GM12878 (cell line): ENCODE measurements at regions not wholly inside any gene's neighbourhood (a gene's known extent, or its start where the extent isn't known, plus 50 kb on each side); places are given as distances from the start of the nearest gene placed in this dataset.

ENCODE experiments used
- ATF7 ChIP-seq: fragments of 450-650 bp; IDR thresholded peaks from 2 replicates; pipeline ENCODE4 v1.6.1; 2016; ENCODE audit warnings: low read depth, mild to moderate bottlenecking
- BACH1 ChIP-seq: fragments of 450-650 bp; IDR thresholded peaks from 2 replicates; pipeline ENCODE4 v1.6.1; 2017; ENCODE audit warnings: mild to moderate bottlenecking, borderline replicate concordance
- CREM ChIP-seq: IDR thresholded peaks from 2 replicates; pipeline ENCODE4 v1.6.1; 2014; ENCODE audit warnings: antibody characterized with exemption, low read depth
- CUX1 ChIP-seq: IDR thresholded peaks from 2 replicates; pipeline ENCODE4 v1.6.1; 2012; ENCODE audit warnings: improper control_type of control experiment, low read depth, low read length; ENCODE audit not compliant: insufficient replicate concordance
- EGR1 ChIP-seq, 2 experiments: IDR thresholded peaks; 1 replicate in 1 of 2; 2 replicates in 1 of 2; pipeline ENCODE4 v1.6.1; 2011 to 2012; ENCODE audit warnings: low read depth in 2 of 2, low read length in 2 of 2, borderline replicate concordance in 1 of 2, mild to moderate bottlenecking in 1 of 2, moderate library complexity in 1 of 2
- EZH2 ChIP-seq: IDR thresholded peaks from 2 replicates; pipeline ENCODE4 v1.6.1; 2012; ENCODE audit warnings: low read depth, mild to moderate bottlenecking, control low read depth, inconsistent platforms, low read length, borderline replicate concordance; ENCODE audit not compliant: control insufficient read depth
- FOXM1 ChIP-seq: IDR thresholded peaks from 2 replicates; pipeline ENCODE4 v1.6.1; 2012; ENCODE audit warnings: low read depth, mild to moderate bottlenecking, inconsistent platforms, low read length, moderate library complexity
- MEF2B ChIP-seq: fragments of 450-650 bp; IDR thresholded peaks from 2 replicates; pipeline ENCODE4 v1.6.1; 2018; ENCODE audit warnings: mild to moderate bottlenecking, moderate library complexity; ENCODE audit not compliant: partially characterized antibody, poor library complexity, severe bottlenecking
- NFYA ChIP-seq: IDR thresholded peaks from 2 replicates; pipeline ENCODE4 v1.6.1; 2011; ENCODE audit warnings: low read depth, mild to moderate bottlenecking, low read length, improper control_type of control experiment, borderline replicate concordance
- NR2F1 ChIP-seq: fragments of 450-650 bp; conservative IDR thresholded peaks from 2 replicates; pipeline ENCODE4 v1.6.1; 2017; ENCODE audit warnings: mild to moderate bottlenecking
- PML ChIP-seq: IDR thresholded peaks from 2 replicates; pipeline ENCODE4 v1.6.1; 2012; ENCODE audit warnings: low read length, inconsistent platforms
- RELA ChIP-seq: fragments of 450-650 bp; IDR thresholded peaks from 2 replicates; pipeline ENCODE4 v1.8.0; 2014; ENCODE audit warnings: borderline replicate concordance; ENCODE audit not compliant: partially characterized antibody
- RFX5 ChIP-seq: IDR thresholded peaks from 2 replicates; pipeline ENCODE4 v1.6.1; 2011; ENCODE audit warnings: low read depth, low read length, improper control_type of control experiment
- SIN3A ChIP-seq: IDR thresholded peaks from 2 replicates; pipeline ENCODE4 v1.6.1; 2012; ENCODE audit warnings: low read depth, low read length, improper control_type of control experiment
- SIX5 ChIP-seq: IDR thresholded peaks from 2 replicates; pipeline ENCODE4 v1.6.1; 2011; ENCODE audit warnings: mild to moderate bottlenecking, low read depth, low read length, moderate library complexity; ENCODE audit not compliant: severe bottlenecking
- SMAD1 ChIP-seq: fragments of 450-650 bp; IDR thresholded peaks from 2 replicates; pipeline ENCODE4 v1.6.1; 2018; ENCODE audit warnings: mild to moderate bottlenecking, low read depth; ENCODE audit not compliant: partially characterized antibody
- SPI1 ChIP-seq: IDR thresholded peaks from 2 replicates; pipeline ENCODE4 v1.6.1; 2011; ENCODE audit warnings: low read depth, mild to moderate bottlenecking, low read length, moderate library complexity, borderline replicate concordance; ENCODE audit not compliant: insufficient read depth
- STAT1 ChIP-seq: fragments of 450-650 bp; conservative IDR thresholded peaks from 2 replicates; pipeline ENCODE4 v1.6.1; 2014; ENCODE audit warnings: antibody characterized with exemption, mild to moderate bottlenecking
- SUPT20H ChIP-seq: IDR thresholded peaks from 2 replicates; pipeline ENCODE4 v1.6.1; 2011; ENCODE audit warnings: low read depth, mild to moderate bottlenecking, low read length, moderate library complexity, borderline replicate concordance; ENCODE audit not compliant: control insufficient read depth
- ZBED1 ChIP-seq: IDR thresholded peaks from 2 replicates; pipeline ENCODE4 v1.6.1; 2016; ENCODE audit warnings: borderline replicate concordance
- TF ChIP-seq, protein P1 (sequence below): fragments of 450-650 bp; IDR thresholded peaks from 2 replicates; pipeline ENCODE4 v1.6.1; 2018; ENCODE audit warnings: mild to moderate bottlenecking, low read depth, moderate library complexity; ENCODE audit not compliant: partially characterized antibody
- TF ChIP-seq, protein P2 (sequence below): fragments of 150-350 bp; IDR thresholded peaks from 2 replicates; pipeline ENCODE4 v1.6.1; 2014; ENCODE audit warnings: mild to moderate bottlenecking, low read depth, low read length

DNA sequence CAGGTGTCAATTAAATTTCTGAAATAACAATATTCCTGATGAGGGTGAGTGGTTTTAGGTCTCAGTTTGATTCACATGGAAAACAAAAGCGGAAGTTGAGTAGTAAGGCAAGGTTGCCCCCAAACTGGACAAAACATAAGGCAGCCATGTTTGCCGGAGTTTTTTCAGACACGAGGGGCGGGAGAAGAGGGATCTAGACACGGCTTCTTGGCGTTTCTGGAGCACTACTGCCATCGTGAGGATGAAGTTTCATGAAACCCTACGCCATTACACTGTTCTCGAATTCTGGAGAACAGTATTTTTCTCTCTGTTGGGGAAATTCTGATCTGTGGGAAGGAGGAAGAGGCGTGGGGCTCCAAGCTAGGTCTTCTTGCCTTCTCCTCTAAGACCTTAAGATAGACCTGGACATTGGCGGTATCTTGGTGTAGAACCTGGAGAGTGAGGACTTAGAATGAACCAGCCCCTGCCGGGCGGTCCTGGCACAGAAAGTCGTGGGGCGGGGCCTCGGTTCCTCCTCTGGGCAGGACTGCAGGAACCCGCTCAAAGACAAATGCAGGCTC, 160.3 kb downstream of the OR13H1 start (continued):
- TF ChIP-seq, protein P1, sequence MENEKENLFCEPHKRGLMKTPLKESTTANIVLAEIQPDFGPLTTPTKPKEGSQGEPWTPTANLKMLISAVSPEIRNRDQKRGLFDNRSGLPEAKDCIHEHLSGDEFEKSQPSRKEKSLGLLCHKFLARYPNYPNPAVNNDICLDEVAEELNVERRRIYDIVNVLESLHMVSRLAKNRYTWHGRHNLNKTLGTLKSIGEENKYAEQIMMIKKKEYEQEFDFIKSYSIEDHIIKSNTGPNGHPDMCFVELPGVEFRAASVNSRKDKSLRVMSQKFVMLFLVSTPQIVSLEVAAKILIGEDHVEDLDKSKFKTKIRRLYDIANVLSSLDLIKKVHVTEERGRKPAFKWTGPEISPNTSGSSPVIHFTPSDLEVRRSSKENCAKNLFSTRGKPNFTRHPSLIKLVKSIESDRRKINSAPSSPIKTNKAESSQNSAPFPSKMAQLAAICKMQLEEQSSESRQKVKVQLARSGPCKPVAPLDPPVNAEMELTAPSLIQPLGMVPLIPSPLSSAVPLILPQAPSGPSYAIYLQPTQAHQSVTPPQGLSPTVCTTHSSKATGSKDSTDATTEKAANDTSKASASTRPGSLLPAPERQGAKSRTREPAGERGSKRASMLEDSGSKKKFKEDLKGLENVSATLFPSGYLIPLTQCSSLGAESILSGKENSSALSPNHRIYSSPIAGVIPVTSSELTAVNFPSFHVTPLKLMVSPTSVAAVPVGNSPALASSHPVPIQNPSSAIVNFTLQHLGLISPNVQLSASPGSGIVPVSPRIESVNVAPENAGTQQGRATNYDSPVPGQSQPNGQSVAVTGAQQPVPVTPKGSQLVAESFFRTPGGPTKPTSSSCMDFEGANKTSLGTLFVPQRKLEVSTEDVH = no peak
- TF ChIP-seq SIX5 = no peak
- TF ChIP-seq PML = no peak
- no peak for TF ChIP-seq CUX1
- peak; percentile 78; the same call in 1 of the 2 replicates for TF ChIP-seq ZBED1
- TF ChIP-seq RELA = peak; percentile 29
- TF ChIP-seq, protein P2, sequence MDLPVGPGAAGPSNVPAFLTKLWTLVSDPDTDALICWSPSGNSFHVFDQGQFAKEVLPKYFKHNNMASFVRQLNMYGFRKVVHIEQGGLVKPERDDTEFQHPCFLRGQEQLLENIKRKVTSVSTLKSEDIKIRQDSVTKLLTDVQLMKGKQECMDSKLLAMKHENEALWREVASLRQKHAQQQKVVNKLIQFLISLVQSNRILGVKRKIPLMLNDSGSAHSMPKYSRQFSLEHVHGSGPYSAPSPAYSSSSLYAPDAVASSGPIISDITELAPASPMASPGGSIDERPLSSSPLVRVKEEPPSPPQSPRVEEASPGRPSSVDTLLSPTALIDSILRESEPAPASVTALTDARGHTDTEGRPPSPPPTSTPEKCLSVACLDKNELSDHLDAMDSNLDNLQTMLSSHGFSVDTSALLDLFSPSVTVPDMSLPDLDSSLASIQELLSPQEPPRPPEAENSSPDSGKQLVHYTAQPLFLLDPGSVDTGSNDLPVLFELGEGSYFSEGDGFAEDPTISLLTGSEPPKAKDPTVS = no peak
- no peak for TF ChIP-seq RFX5
- no peak for TF ChIP-seq SMAD1
- peak; percentile 16; the same call in 1 of the 2 replicates for TF ChIP-seq ATF7
- no peak for TF ChIP-seq STAT1
- no peak for TF ChIP-seq SIN3A
- TF ChIP-seq MEF2B = no peak
- no peak for TF ChIP-seq NR2F1
- peak; percentile 27; the same call in 1 of the 2 replicates for TF ChIP-seq SPI1
- TF ChIP-seq NFYA = no peak
- TF ChIP-seq EGR1 (IDR thresholded peaks at IDR 0.05; ENCODE audit: borderline replicate concordance in 1 of 2, low read depth in 2 of 2, low read length in 2 of 2) = 0 out of 3 replicates have a peak, but pooled peaks of 1 of the 2 experiments have one; percentile 31
- no peak for TF ChIP-seq SUPT20H
- no peak for TF ChIP-seq BACH1
- no peak for TF ChIP-seq FOXM1
- TF ChIP-seq EZH2 = no peak
- TF ChIP-seq CREM = peak; percentile 45; the same call in 1 of the 2 replicates
